ENCODE measurements at regions not wholly inside any gene's neighbourhood (a gene's known extent, or its start where the extent isn't known, plus 50 kb on each side); places are given as distances from the start of the nearest gene placed in this dataset.

- TF ChIP-seq CTCF (IDR thresholded peaks at IDR 0.05) (no peak), POLR2A (IDR thresholded peaks at IDR 0.05) (no peak), EP300 (IDR thresholded peaks at IDR 0.05) (no peak)
Measured at GRCh38 chr1:63255153-63255552, 67.2 kb upstream of the FOXD3 start.
